ENCODE measurements at regions not wholly inside any gene's neighbourhood (a gene's known extent, or its start where the extent isn't known, plus 50 kb on each side); places are given as distances from the start of the nearest gene placed in this dataset.

DNA sequence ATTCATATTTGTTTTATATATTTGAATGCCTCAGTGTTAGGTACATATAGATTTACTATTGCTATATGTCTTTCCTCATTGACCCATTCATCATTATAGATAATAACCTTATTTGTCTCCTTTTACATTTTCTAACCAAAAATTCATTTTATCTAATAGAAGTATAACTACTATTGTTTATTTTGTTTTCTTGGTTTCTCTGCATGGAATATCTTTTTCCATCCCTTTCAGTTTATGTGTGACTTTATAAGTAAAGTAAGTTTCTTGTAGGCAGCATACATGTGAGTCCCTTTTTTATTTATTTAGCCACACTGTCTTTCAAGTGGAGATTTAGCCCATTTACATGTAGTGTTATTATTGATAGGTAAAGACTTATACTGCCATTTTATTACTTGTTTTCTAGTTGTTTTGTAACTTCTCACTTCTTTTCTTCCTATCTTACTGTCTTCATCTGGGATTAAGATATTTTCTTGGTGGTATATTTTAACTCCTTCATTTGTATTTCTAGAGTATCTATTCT is 572.0 kb upstream of the MAN1A1 start:
- Histone ChIP-seq H2BK15ac (ENCODE audit: low read length) (no peak overlapping the region), H4K8ac (ENCODE audit: extremely low read depth, insufficient read depth, low read length) (no peak overlapping the region), H2BK12ac (ENCODE audit: low read depth, low read length) (no peak overlapping the region), H2AFZ (ENCODE audit: low read length) (no peak overlapping the region), H3K4me2 (ENCODE audit: insufficient read depth in 1 of 2, low read depth in 2 of 2, low read length in 2 of 2) (no peak overlapping the region), H2AK5ac (ENCODE audit: low read depth, low read length) (no peak overlapping the region), H2BK20ac (ENCODE audit: low read length) (no peak overlapping the region), H3K18ac (ENCODE audit: extremely low read depth, low read length) (no peak overlapping the region), H3K9ac (replicated peaks in 1 of 4; ENCODE audit: extremely low read depth in 1 of 4, low read depth in 3 of 4, low read length in 3 of 4) (no peak overlapping the region), H3K79me1 (ENCODE audit: low read depth, low read length) (no peaks in the 10 kb centered on the region), H3K14ac (ENCODE audit: insufficient read length) (no peak overlapping the region), H3K27me3 (replicated peaks in 1 of 4; ENCODE audit: control insufficient read depth in 3 of 4, extremely low read depth in 1 of 4, insufficient read depth in 3 of 4, low read length in 3 of 4) (no peaks in the 10 kb centered on the region), H3K79me2 (ENCODE audit: control insufficient read depth in 1 of 2, insufficient read depth in 2 of 2, low read length in 2 of 2) (no peaks in the 10 kb centered on the region), H2BK120ac (replicated peaks; ENCODE audit: low read depth, low read length) (no peak overlapping the region), H4K5ac (ENCODE audit: insufficient read length, low read depth, low read length) (no peak overlapping the region), H3K9me3 (ENCODE audit: insufficient read depth in 2 of 2, low read depth in 1 of 2, low read length in 1 of 2) (peaks cover 12 to 23% of the 10 kb centered on the region in 2 experiments; a peak in 3 of 4 replicates), H3K4me1 (replicated peaks in 1 of 4; ENCODE audit: control insufficient read depth in 3 of 4, insufficient read depth in 4 of 4, low read length in 3 of 4) (no peaks in the 10 kb centered on the region), H3K4me3 (ENCODE audit: extremely low read depth in 1 of 4, insufficient read depth in 2 of 4, low read depth in 3 of 4, low read length in 4 of 4) (no peak overlapping the region), H3K4ac (replicated peaks; ENCODE audit: insufficient read length, low read depth, low read length) (no peak overlapping the region), H3K23ac (ENCODE audit: insufficient read length) (no peak overlapping the region), H4K20me1 (replicated peaks in 1 of 2; ENCODE audit: control insufficient read depth in 1 of 2, insufficient read depth in 2 of 2, low read length in 2 of 2) (no peaks in the 10 kb centered on the region), H3K27ac (ENCODE audit: low read depth, low read length) (no peak overlapping the region), H3K36me3 (ENCODE audit: control insufficient read depth in 2 of 4, insufficient read depth in 4 of 4, low read length in 3 of 4) (peaks cover 0 to 3% (median 0%) of the 10 kb centered on the region in 4 experiments; a peak in 1 of 8 replicates), H3K56ac (replicated peaks; ENCODE audit: insufficient read length, low read depth, low read length) (no peak overlapping the region), H2BK5ac (ENCODE audit: low read depth, low read length) (no peak overlapping the region), H3K23me2 (ENCODE audit: low read depth, low read length) (no peaks in the 10 kb centered on the region), H4K91ac (replicated peaks; ENCODE audit: insufficient read length, low read length) (no peak overlapping the region)
- ChIA-PET POLR2A (ENCODE audit: partially characterized antibody) (no interaction called here), CTCF (ENCODE audit: partially characterized antibody) (no interaction called here)
- DNase-seq (ENCODE audit: low read depth in 1 of 2, low spot score in 2 of 2) (no peak), FAIRE-seq (no peak)
- TF ChIP-seq HDAC6 (IDR thresholded peaks at IDR 0.05; ENCODE audit: low read depth, low read length): no peak
- no peak for TF ChIP-seq TAF7 (optimal IDR thresholded peaks at IDR 0.05; ENCODE audit: borderline replicate concordance, low read depth, low read length)
- TF ChIP-seq CHD2 (IDR thresholded peaks at IDR 0.05; ENCODE audit: low read length): no peak
- TF ChIP-seq CTBP2 (IDR thresholded peaks at IDR 0.05; ENCODE audit: borderline replicate concordance, insufficient read depth, insufficient read length, low read length): no peak
- TF ChIP-seq RAD21 (IDR thresholded peaks at IDR 0.05 in 1 of 2, conservative IDR thresholded peaks at IDR 0.05 in 1 of 2; ENCODE audit: low read depth in 2 of 2, low read length in 2 of 2): no peak
